LNCAP (cell line): ENCODE measurements at regions not wholly inside any gene's neighbourhood (a gene's known extent, or its start where the extent isn't known, plus 50 kb on each side); places are given as distances from the start of the nearest gene placed in this dataset.

Experiments used
- TF ChIP-seq, protein P1 (sequence below): fragments of 450-650 bp; IDR thresholded peaks from 2 replicates; pipeline ENCODE4 v1.5.1; 2017; ENCODE audit warnings: mild to moderate bottlenecking

DNA sequence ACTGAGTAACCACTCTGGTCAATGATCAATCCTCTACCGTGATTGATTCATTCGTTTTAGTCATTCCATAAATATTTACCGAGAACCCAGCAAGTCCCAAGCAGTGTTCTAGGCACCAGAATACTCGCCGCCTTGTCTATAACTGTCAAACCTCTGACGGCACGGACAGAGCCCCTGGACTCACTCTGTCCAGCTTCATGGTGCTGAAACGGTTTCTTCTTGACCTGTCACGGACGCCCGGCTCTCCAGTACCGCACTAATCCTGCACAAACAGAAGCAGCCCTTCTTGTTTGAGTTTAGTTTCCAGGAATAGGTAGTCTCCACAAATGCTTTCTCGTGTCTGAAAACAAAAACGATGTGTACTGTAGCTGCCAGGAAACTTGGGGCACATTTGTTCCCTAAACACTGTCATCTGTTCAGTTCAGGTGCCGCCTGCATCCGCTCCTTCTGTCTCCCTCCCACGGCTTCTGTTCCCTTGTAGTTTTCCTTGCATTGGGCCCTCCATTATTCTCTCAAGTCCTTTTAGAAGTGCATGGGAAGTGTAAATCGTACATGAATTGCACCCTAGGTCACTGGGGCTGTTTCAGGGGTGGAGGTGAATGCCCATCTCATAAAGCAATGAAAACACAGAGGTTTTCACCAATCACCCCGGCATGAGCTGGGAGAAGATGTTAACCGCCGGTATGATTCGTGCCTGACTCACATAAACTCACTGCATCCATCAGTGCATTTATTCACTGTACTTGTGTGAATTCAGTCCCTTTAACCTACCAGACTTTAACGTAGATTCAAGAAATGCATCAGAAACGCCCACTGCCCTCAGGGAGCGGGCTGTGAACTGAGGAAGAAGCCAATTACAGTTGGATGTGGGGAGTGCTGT lies 209.3 kb upstream of the CDH4 start:
- TF ChIP-seq, protein P1, sequence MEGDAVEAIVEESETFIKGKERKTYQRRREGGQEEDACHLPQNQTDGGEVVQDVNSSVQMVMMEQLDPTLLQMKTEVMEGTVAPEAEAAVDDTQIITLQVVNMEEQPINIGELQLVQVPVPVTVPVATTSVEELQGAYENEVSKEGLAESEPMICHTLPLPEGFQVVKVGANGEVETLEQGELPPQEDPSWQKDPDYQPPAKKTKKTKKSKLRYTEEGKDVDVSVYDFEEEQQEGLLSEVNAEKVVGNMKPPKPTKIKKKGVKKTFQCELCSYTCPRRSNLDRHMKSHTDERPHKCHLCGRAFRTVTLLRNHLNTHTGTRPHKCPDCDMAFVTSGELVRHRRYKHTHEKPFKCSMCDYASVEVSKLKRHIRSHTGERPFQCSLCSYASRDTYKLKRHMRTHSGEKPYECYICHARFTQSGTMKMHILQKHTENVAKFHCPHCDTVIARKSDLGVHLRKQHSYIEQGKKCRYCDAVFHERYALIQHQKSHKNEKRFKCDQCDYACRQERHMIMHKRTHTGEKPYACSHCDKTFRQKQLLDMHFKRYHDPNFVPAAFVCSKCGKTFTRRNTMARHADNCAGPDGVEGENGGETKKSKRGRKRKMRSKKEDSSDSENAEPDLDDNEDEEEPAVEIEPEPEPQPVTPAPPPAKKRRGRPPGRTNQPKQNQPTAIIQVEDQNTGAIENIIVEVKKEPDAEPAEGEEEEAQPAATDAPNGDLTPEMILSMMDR: no peak

GRCh38 chr20:61043681-61044080 lies 208.4 kb upstream of the CDH4 start:
- TF ChIP-seq, protein P1: no peak

DNA sequence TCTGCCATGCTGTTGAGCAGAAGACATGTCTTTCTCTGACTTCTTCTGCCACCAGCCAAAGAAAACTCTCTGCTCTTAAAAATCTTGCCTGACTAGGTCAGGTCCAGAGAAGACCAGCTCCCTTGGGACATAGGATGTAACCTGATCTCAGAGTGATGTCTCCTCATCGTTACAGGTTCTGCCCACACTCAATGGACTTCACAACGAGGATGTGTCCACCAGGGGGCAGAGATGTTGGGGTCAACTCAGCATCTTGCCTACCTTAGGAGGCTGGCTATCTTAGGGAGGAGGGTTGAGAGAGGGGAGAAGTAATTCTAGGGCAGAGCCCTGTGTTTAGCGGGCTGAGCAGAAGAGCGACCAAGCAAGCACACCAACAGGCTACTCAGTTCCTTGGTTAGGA lies 207.6 kb upstream of the CDH4 start:
- TF ChIP-seq, protein P1: peak; percentile 9; the same call in 1 of the 2 replicates

DNA sequence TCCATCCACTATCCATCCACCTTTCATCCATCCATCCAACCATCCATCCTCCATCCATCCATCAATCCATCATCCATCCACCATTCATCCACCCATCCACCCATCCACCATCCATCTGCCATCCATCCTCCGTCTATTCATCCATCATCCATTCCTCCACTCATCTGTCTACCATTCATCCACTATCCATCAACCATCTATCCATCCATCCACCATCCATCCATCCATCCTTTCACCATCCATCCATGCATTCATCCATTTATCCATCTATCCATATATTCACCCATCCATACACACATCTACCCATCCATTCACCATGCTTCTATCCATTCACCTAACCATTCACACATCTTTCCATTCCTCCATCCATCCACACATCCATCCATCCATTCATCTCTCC lies 207.0 kb upstream of the CDH4 start:
- TF ChIP-seq, protein P1: no peak

DNA sequence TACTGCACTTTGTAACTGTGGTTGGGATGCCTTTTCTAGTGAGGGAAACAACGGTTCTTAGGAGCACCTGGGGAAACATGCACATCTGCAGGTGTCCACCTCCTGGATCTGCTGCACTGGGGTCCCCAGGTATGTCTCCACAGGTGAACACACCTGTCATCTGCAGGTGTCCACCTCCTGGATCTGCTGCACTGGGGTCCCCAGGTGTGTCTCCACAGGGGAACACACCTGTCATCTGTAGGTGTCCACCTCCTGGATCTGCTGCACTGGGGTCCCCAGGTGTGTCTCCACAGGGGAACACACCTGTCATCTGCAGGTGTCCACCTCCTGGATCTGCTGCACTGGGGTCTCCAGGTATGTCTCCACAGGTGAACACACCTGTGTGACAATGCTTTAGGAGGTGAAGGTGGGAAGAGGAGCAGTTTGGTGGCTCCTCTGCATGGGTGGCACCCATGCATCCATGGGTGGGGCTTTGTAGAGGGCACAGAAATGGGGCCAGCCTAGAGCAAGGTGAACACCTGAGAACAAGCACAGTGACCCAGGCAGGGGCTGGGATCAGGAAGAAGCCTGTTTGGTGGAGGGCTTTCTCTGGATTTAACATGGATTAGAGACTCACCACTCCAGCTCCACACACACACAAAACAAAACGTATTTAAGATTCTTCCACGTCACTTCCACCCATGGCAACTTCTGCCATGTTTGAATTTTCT lies 206.0 kb upstream of the CDH4 start:
- TF ChIP-seq, protein P1: no peak

GRCh38 chr20:61046721-61047351 lies 205.2 kb upstream of the CDH4 start:
- TF ChIP-seq, protein P1: no peak

DNA sequence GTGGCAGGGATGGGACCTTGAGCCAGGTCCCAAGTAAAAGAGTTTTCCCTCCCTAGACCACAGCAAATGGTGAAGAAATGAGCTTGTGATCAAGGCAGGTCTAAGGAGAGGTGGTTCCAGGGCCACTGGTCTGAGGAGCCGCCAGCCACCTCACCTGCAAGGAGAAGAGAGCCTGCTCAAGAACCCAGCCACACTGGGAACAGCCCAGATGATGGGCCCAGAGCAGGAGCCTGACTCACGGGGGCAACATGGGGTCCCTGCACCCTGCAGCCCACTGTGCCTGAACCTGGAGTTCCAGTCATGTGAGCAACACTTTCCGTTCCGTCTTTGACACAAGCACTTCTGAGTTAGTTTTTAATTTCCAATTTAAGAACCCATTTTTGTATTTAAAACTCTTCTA lies 204.5 kb upstream of the CDH4 start:
- TF ChIP-seq, protein P1: no peak
